ENCODE measurements at regions not wholly inside any gene's neighbourhood (a gene's known extent, or its start where the extent isn't known, plus 50 kb on each side); places are given as distances from the start of the nearest gene placed in this dataset.
"Not testable (repeated sequence)": the region's sequence is repeated elsewhere in the genome, so short reads cannot be mapped to it uniquely, and the experiment has no call there.

GRCh38 chr21:15638856-15639549, 90.8 kb upstream of the USP25 start:
- no peak overlapping the region for H3K4me3 ChIP-seq
- no peaks in the 10 kb centered on the region for H3K36me3 ChIP-seq
- no peak for DNase-seq (ENCODE audit: low spot score in 2 of 2)
- TF ChIP-seq EP300 (IDR thresholded peaks at IDR 0.05) (no peak), POLR2AphosphoS5 (IDR thresholded peaks at IDR 0.05) (no peak), POLR2A (IDR thresholded peaks at IDR 0.05) (no peak), CTCF (IDR thresholded peaks at IDR 0.05) (no peak)
- H3K27me3 ChIP-seq = no peaks in the 10 kb centered on the region
- 75% methylated on average over 8 of the region's 8 CpGs for WGBS
- H3K27ac ChIP-seq = no peak overlapping the region
- H3K4me1 ChIP-seq = peaks cover 3% of the 10 kb centered on the region
- H3K9me3 ChIP-seq = no peaks in the 10 kb centered on the region

- 93% methylated on average over 3 of the region's 3 CpGs for WGBS
- DNase-seq (ENCODE audit: low spot score in 2 of 2); H3K36me3 ChIP-seq; H3K27me3 ChIP-seq; H3K27ac ChIP-seq; H3K4me1 ChIP-seq; H3K4me3 ChIP-seq; H3K9me3 ChIP-seq: not testable (repeated sequence)
Observed at GRCh38 chr21:15640113-15640512, 89.7 kb upstream of the USP25 start.

GRCh38 chr21:15644489-15644888, 85.3 kb upstream of the USP25 start:
- no peaks in the 10 kb centered on the region for H3K9me3 ChIP-seq
- WGBS = 64% methylated on average over 3 of the region's 3 CpGs
- DNase-seq (ENCODE audit: low spot score in 2 of 2) = no peak
- peaks cover 1% of the 10 kb centered on the region for H3K4me1 ChIP-seq
- no peak overlapping the region for H3K27ac ChIP-seq
- H3K27me3 ChIP-seq = no peaks in the 10 kb centered on the region
- TF ChIP-seq POLR2AphosphoS5 (IDR thresholded peaks at IDR 0.05) = no peak
- TF ChIP-seq EP300 (IDR thresholded peaks at IDR 0.05) = no peak
- no peak for TF ChIP-seq POLR2A (IDR thresholded peaks at IDR 0.05)
- no peak overlapping the region for H3K4me3 ChIP-seq
- no peaks in the 10 kb centered on the region for H3K36me3 ChIP-seq

GRCh38 chr21:15645830-15646229, 84.0 kb upstream of the USP25 start:
- Histone ChIP-seq H3K4me1 (no peaks in the 10 kb centered on the region), H3K27me3 (no peaks in the 10 kb centered on the region), H3K9me3 (no peaks in the 10 kb centered on the region), H3K36me3 (no peaks in the 10 kb centered on the region), H3K4me3 (no peak overlapping the region), H3K27ac (no peak overlapping the region)
- 69% methylated on average over 4 of the region's 4 CpGs for WGBS
- no peak for TF ChIP-seq POLR2AphosphoS5 (IDR thresholded peaks at IDR 0.05)
- TF ChIP-seq POLR2A (IDR thresholded peaks at IDR 0.05) = no peak
- no peak for TF ChIP-seq CTCF (IDR thresholded peaks at IDR 0.05)
- no peak for TF ChIP-seq EP300 (IDR thresholded peaks at IDR 0.05)
- no peak for DNase-seq (ENCODE audit: low spot score in 2 of 2)

GRCh38 chr21:15650735-15651134, 79.0 kb upstream of the USP25 start:
- Histone ChIP-seq H3K36me3 (no peaks in the 10 kb centered on the region), H3K9me3 (no peaks in the 10 kb centered on the region), H3K4me3 (no peak overlapping the region), H3K27me3 (no peaks in the 10 kb centered on the region), H3K27ac (no peak overlapping the region), H3K4me1 (no peaks in the 10 kb centered on the region)
- 84% methylated on average over 3 of the region's 3 CpGs for WGBS
- no peak for TF ChIP-seq EP300 (IDR thresholded peaks at IDR 0.05)
- no peak for TF ChIP-seq POLR2AphosphoS5 (IDR thresholded peaks at IDR 0.05)
- no peak for TF ChIP-seq CTCF (IDR thresholded peaks at IDR 0.05)
- TF ChIP-seq POLR2A (IDR thresholded peaks at IDR 0.05) = no peak
- no peak for DNase-seq (ENCODE audit: low spot score in 2 of 2)

GRCh38 chr21:15651172-15651571, 78.6 kb upstream of the USP25 start:
- 50% methylated on average over 3 of the region's 3 CpGs for WGBS
- Histone ChIP-seq H3K4me3 (no peak overlapping the region), H3K27me3 (no peaks in the 10 kb centered on the region), H3K4me1 (no peaks in the 10 kb centered on the region), H3K27ac (no peak overlapping the region), H3K36me3 (no peaks in the 10 kb centered on the region), H3K9me3 (no peaks in the 10 kb centered on the region)
- TF ChIP-seq POLR2A (IDR thresholded peaks at IDR 0.05) (no peak), POLR2AphosphoS5 (IDR thresholded peaks at IDR 0.05) (no peak), CTCF (IDR thresholded peaks at IDR 0.05) (no peak), EP300 (IDR thresholded peaks at IDR 0.05) (no peak)
- no peak for DNase-seq (ENCODE audit: low spot score in 2 of 2)

Measured in suprapubic skin (tissue), 4 donors.